OCI-LY7 (cell line): ENCODE measurements at regions not wholly inside any gene's neighbourhood (a gene's known extent, or its start where the extent isn't known, plus 50 kb on each side); places are given as distances from the start of the nearest gene placed in this dataset.

ENCODE experiments used
- BruUV-seq: library from RNA; stranded (reverse); fragments of 400-500 nt; replicated peaks from 2 replicates; lab custom pipeline; 2021; lab: Mats Ljungman, UMichigan
- CTCF ChIA-PET: fragments of 300-600 bp; sonication (Branson Sonifier 250); formaldehyde crosslinking; loops from one replicate; lab custom pipeline; 2022; ENCODE audit warnings: antibody characterized with exemption; ENCODE audit not compliant: unreplicated experiment; lab: Charles Lee
- POLR2A ChIA-PET: fragments of 300-600 bp; sonication (Branson Sonifier 250); formaldehyde crosslinking; loops from one replicate; lab custom pipeline; 2022; ENCODE audit warnings: antibody characterized with exemption; lab: Charles Lee
- DNase-seq: peaks from one replicate; pipeline ENCODE4 v3.0.0-alpha.2; 2015; ENCODE audit warnings: low spot score
- H2AFZ ChIP-seq: fragments of 200-600 bp; sonication (generic), shearing (Covaris generic); 2 replicates; pipeline ENCODE4 v1.6.1; 2014; ENCODE audit warnings: mild to moderate bottlenecking, antibody characterized with exemption, low read length, moderate library complexity
- H3K27ac ChIP-seq: fragments of 200-600 bp; sonication (generic); 2 replicates; pipeline ENCODE4 v1.5.1; 2014; ENCODE audit warnings: mixed run types, low read depth, mild to moderate bottlenecking, moderate library complexity, low read length, inconsistent platforms; ENCODE audit not compliant: poor library complexity, severe bottlenecking
- H3K36me3 ChIP-seq: fragments of 200-600 bp; sonication (generic); 2 replicates; pipeline ENCODE4 v1.6.1; 2014; ENCODE audit warnings: mild to moderate bottlenecking, antibody characterized with exemption, low read length, moderate library complexity, mixed read lengths; ENCODE audit not compliant: insufficient read depth
- H3K4me1 ChIP-seq: fragments of 200-600 bp; sonication (generic); 2 replicates; pipeline ENCODE4 v1.5.1; 2014; ENCODE audit warnings: mild to moderate bottlenecking, low read length; ENCODE audit not compliant: insufficient read depth, poor library complexity, severe bottlenecking
- H3K4me2 ChIP-seq: fragments of 200-600 bp; sonication (generic); 2 replicates; pipeline ENCODE4 v1.6.1; 2014; ENCODE audit warnings: mild to moderate bottlenecking, low read length
- H3K4me3 ChIP-seq: fragments of 200-600 bp; sonication (generic); 2 replicates; pipeline ENCODE4 v1.5.1; 2014; ENCODE audit warnings: mild to moderate bottlenecking, low read depth, low read length; ENCODE audit not compliant: poor library complexity, severe bottlenecking
- H3K79me2 ChIP-seq: fragments of 200-600 bp; sonication (generic); 2 replicates; pipeline ENCODE4 v1.6.1; 2016; ENCODE audit warnings: low read depth, mild to moderate bottlenecking, low read length, moderate library complexity, mixed read lengths; ENCODE audit not compliant: insufficient read depth
- H3K9me2 ChIP-seq: fragments of 200-600 bp; sonication (generic); 2 replicates; pipeline ENCODE4 v1.6.1; 2016; ENCODE audit warnings: mild to moderate bottlenecking, low read length, mixed read lengths; ENCODE audit not compliant: insufficient read depth
- H3K9me3 ChIP-seq: fragments of 200-600 bp; sonication (generic); 2 replicates; pipeline ENCODE4 v1.6.1; 2014; ENCODE audit warnings: mild to moderate bottlenecking, mixed run types, low read length, mixed read lengths
- H4K20me1 ChIP-seq: fragments of 200-600 bp; sonication (generic); 2 replicates; pipeline ENCODE4 v1.6.1; 2014; ENCODE audit warnings: mild to moderate bottlenecking, antibody characterized with exemption, low read length, moderate library complexity, mixed read lengths; ENCODE audit not compliant: insufficient read depth
- EZH2phosphoT487 ChIP-seq: fragments of 200-600 bp; sonication (generic); IDR thresholded peaks from 2 replicates; pipeline ENCODE4 v1.6.1; 2018; ENCODE audit warnings: low read depth, borderline replicate concordance, mild to moderate bottlenecking, mixed run types, antibody characterized with exemption, low read length, moderate library complexity, mixed read lengths
- intact Hi-C: fragments of 100-400 bp; cut with micrococcal nuclease; formaldehyde crosslinking; loops from one replicate; pipeline ENCODE4 v1.10.0; 2022; ENCODE audit not compliant: unreplicated experiment
- TF ChIP-seq, protein P1 (sequence below): fragments of 200-600 bp; sonication (generic); conservative IDR thresholded peaks from 2 replicates; pipeline ENCODE4 v1.5.1; 2014; ENCODE audit warnings: mild to moderate bottlenecking, antibody characterized with exemption, low read length, moderate library complexity, mixed read lengths

DNA sequence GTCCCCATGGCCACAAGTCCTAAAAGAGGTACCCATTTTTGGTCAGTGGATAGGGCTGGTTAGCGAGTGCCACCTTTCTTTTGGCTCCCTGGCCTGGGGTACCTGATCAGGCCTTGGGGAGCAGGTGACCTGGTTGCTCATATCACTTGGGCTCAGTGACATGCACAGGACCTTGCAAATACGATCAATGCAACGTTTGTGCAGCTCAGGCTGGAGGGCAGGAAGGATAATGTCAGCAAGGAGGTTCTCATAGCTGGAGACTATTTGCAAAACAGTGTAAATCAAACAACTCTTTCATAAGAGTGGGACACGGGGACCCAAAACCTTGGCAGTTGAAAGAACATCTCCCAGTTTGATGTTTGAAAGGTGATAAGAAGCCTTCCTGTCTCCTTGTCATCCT lies 127.4 kb upstream of the CADM1 start:
- H3K27ac ChIP-seq, result no peak overlapping the region
- H3K9me2 ChIP-seq, result no peaks in the 10 kb centered on the region
- no peaks in the 10 kb centered on the region for H3K36me3 ChIP-seq
- no TSS peak for BruUV-seq
- H3K4me3 ChIP-seq, result no peak overlapping the region
- no peaks in the 10 kb centered on the region for H3K4me1 ChIP-seq
- H3K4me2 ChIP-seq, result no peak overlapping the region
- H4K20me1 ChIP-seq, result no peaks in the 10 kb centered on the region
- no peak overlapping the region for H2AFZ ChIP-seq
- CTCF ChIA-PET, result no interaction called here
- POLR2A ChIA-PET, result no interaction called here
- intact Hi-C loops, result no loop called here
- DNase-seq, result no peak
- H3K9me3 ChIP-seq, result no peaks in the 10 kb centered on the region
- TF ChIP-seq, protein P1, sequence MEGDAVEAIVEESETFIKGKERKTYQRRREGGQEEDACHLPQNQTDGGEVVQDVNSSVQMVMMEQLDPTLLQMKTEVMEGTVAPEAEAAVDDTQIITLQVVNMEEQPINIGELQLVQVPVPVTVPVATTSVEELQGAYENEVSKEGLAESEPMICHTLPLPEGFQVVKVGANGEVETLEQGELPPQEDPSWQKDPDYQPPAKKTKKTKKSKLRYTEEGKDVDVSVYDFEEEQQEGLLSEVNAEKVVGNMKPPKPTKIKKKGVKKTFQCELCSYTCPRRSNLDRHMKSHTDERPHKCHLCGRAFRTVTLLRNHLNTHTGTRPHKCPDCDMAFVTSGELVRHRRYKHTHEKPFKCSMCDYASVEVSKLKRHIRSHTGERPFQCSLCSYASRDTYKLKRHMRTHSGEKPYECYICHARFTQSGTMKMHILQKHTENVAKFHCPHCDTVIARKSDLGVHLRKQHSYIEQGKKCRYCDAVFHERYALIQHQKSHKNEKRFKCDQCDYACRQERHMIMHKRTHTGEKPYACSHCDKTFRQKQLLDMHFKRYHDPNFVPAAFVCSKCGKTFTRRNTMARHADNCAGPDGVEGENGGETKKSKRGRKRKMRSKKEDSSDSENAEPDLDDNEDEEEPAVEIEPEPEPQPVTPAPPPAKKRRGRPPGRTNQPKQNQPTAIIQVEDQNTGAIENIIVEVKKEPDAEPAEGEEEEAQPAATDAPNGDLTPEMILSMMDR, result no peak
- TF ChIP-seq EZH2phosphoT487, result no peak
- H3K79me2 ChIP-seq, result no peaks in the 10 kb centered on the region

DNA sequence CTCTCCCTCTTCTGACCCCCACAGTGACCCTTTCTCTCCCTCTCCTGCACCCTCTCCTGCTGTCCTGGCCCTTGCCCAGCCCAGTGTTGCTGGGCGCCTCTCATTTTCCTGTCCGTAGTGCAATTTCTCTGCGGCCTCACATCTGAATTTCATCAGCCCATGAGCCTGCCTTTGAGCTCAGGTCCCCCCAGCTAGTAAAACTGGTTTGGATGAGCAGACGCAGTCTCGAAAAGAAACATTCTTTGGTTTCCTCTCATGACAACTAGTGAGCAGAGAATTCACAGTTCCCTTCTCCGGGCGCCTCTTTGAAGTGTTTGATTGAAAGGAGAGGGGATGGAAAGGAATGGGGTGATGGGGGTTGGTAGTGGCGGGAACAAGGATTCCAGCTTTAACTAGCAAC lies 126.0 kb upstream of the CADM1 start:
- no peak overlapping the region for H3K4me3 ChIP-seq
- H4K20me1 ChIP-seq, result no peaks in the 10 kb centered on the region
- no TSS peak for BruUV-seq
- H3K79me2 ChIP-seq, result no peaks in the 10 kb centered on the region
- ChIA-PET CTCF (no interaction called here), POLR2A (no interaction called here)
- no peaks in the 10 kb centered on the region for H3K9me2 ChIP-seq
- H3K4me1 ChIP-seq, result no peaks in the 10 kb centered on the region
- TF ChIP-seq, protein P1, result no peak
- no peak for TF ChIP-seq EZH2phosphoT487
- no peak overlapping the region for H3K4me2 ChIP-seq
- H3K9me3 ChIP-seq, result no peaks in the 10 kb centered on the region
- no peaks in the 10 kb centered on the region for H3K36me3 ChIP-seq
- DNase-seq, result no peak
- H2AFZ ChIP-seq, result no peak overlapping the region
- intact Hi-C loops, result no loop called here
- no peak overlapping the region for H3K27ac ChIP-seq

DNA sequence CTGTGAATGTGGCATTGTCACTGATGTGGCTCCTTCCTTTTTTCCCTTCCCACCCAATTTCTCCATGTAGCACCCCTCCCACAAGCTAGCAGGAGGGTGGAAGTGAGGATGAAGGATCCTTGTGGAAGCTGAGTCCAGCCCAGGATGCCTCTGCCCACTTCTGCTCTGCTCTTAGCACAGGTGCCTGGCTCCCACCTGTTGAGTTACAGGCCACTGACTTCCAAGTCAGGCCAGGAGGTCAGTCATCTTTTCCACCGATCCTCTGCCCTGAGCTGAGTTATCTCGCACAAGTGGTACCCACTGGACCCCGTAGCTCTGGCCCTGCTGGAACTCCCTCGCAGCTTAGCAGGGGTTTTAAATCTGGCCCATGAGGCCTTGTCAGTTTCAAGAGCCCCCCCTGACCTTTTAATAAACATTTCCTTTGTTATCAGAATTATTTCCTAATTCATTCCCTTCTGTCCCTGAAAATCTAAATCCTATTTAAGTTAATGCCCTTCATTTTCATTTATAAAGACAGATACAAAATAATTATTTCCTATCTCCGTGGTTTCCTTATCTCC lies 125.3 kb upstream of the CADM1 start:
- POLR2A ChIA-PET, result interaction anchor here (0.7 kb wide), 2 partner anchors 36 to 38 kb away, joined by 3 to 6 read pairs; no protein-coding TSS in a partner anchor
- CTCF ChIA-PET, result no interaction called here
- no peaks in the 10 kb centered on the region for H3K4me1 ChIP-seq
- no peaks in the 10 kb centered on the region for H3K9me3 ChIP-seq
- DNase-seq, result no peak
- H3K27ac ChIP-seq, result no peak overlapping the region
- no peak overlapping the region for H3K4me2 ChIP-seq
- no peak overlapping the region for H3K4me3 ChIP-seq
- no peak for TF ChIP-seq EZH2phosphoT487
- TF ChIP-seq, protein P1, result no peak
- no peaks in the 10 kb centered on the region for H3K79me2 ChIP-seq
- H2AFZ ChIP-seq, result no peak overlapping the region
- H3K9me2 ChIP-seq, result no peaks in the 10 kb centered on the region
- intact Hi-C loops, result no loop called here
- no peaks in the 10 kb centered on the region for H4K20me1 ChIP-seq
- no TSS peak for BruUV-seq
- H3K36me3 ChIP-seq, result no peaks in the 10 kb centered on the region
